ENCODE measurements at regions not wholly inside any gene's neighbourhood (a gene's known extent, or its start where the extent isn't known, plus 50 kb on each side); places are given as distances from the start of the nearest gene placed in this dataset.

DNA sequence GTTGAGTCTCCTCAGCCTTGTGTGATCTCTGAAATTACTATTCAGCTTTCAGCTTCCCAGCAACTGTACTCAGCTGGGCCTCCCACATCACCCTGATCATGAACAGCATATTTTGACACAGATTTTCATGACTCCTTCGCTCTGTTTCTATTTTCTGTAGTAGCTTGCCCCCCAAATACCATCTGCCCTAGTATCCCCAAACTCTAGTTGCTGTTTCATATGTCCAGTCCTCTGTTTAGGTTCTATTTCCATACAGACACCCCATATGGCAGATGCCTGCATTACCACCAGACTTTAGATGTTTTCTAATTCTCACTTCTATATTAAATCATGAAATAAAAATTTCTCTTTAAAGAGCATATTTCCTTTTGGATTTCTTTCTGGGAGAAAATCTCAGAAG is 217.2 kb upstream of the ARPP21 start:
- no peak overlapping the region for H3K27ac Mint-ChIP-seq
- no peaks in the 10 kb centered on the region for H3K27me3 ChIP-seq (ENCODE audit: control insufficient read depth in 2 of 2, insufficient read depth in 2 of 2, low read length in 2 of 2)
- no peaks in the 10 kb centered on the region for H3K9me3 ChIP-seq (ENCODE audit: control insufficient read depth in 2 of 3, low read length in 3 of 3)
- no peaks in the 10 kb centered on the region for H3K4me1 Mint-ChIP-seq
- H3K36me3 Mint-ChIP-seq, result no peaks in the 10 kb centered on the region
- POLR2A ChIA-PET, result no interaction called here
- CTCF ChIA-PET, result no interaction called here
- peaks cover 0 to 5% (median 0%) of the 10 kb centered on the region in 11 donors for H3K9me3 Mint-ChIP-seq
- H3K4me3 Mint-ChIP-seq, result no peak overlapping the region
- no peaks in the 10 kb centered on the region for H3K4me1 ChIP-seq (ENCODE audit: control insufficient read depth in 2 of 2, insufficient read depth in 2 of 2, low read length in 2 of 2)
- H3K27ac ChIP-seq (ENCODE audit: low read depth, low read length), result no peak overlapping the region
- ATAC-seq, result no peak
- H3K36me3 ChIP-seq (ENCODE audit: control insufficient read depth in 2 of 3, insufficient read depth in 3 of 3, low read length in 3 of 3), result no peaks in the 10 kb centered on the region
- DNase-seq, result no peak
- no peaks in the 10 kb centered on the region for H3K27me3 Mint-ChIP-seq
- H3K4me3 ChIP-seq (ENCODE audit: low read length), result no peak overlapping the region
- intact Hi-C loops (cut with micrococcal nuclease), result no loop called here

DNA sequence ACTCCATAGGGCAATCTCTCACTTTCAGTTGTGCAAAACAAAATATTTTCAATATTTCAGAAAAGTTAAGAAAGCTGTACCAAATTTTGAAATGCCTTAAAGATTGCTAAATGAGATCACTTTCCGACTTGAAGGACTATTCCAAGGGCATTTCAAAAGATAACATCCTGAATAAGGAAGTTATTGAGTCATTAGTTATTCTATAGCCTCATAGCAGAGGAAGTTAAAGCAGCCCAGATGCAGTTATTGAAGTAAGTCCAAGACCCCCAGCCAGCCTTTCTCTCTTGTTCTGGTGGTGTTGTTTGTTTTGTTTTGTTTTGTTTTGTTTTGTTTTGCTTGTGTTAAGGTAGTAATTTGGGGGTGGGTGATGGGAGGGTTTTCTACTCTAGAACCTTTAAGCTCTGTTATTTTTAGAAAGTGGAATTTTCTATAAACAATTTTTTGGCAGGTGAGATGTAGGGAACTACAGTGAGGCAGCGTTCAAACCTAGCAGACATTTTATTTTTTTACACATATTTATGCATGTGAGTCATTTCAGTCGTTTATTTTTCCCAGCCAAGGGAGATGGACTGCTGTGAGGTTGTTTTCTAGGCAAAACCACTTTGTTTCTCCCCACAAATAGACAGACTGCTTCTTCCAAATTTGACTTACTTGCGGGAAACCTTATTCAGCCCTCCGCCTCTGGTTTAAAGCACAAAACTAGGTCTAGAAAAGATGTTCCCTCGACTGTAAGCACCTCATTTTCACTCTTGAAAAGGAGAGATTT is 216.3 kb upstream of the ARPP21 start:
- H3K27me3 Mint-ChIP-seq, result no peaks in the 10 kb centered on the region
- H3K4me1 Mint-ChIP-seq, result no peaks in the 10 kb centered on the region
- no peak overlapping the region for H3K4me3 Mint-ChIP-seq
- H3K9me3 Mint-ChIP-seq, result peaks cover 0 to 5% (median 0%) of the 10 kb centered on the region in 11 donors
- H3K4me1 ChIP-seq (ENCODE audit: control insufficient read depth in 2 of 2, insufficient read depth in 2 of 2, low read length in 2 of 2), result no peaks in the 10 kb centered on the region
- no peak overlapping the region for H3K4me3 ChIP-seq (ENCODE audit: low read length)
- no peaks in the 10 kb centered on the region for H3K36me3 ChIP-seq (ENCODE audit: control insufficient read depth in 2 of 3, insufficient read depth in 3 of 3, low read length in 3 of 3)
- POLR2A ChIA-PET, result no interaction called here
- H3K9me3 ChIP-seq (ENCODE audit: control insufficient read depth in 2 of 3, low read length in 3 of 3), result no peaks in the 10 kb centered on the region
- H3K27ac ChIP-seq (ENCODE audit: low read depth, low read length), result no peak overlapping the region
- DNase-seq (no peak), ATAC-seq (no peak)
- H3K27me3 ChIP-seq (ENCODE audit: control insufficient read depth in 2 of 2, insufficient read depth in 2 of 2, low read length in 2 of 2), result no peaks in the 10 kb centered on the region
- intact Hi-C loops (cut with micrococcal nuclease), result no loop called here
- CTCF ChIA-PET, result no interaction called here
- no peak overlapping the region for H3K27ac Mint-ChIP-seq
- no peaks in the 10 kb centered on the region for H3K36me3 Mint-ChIP-seq

DNA sequence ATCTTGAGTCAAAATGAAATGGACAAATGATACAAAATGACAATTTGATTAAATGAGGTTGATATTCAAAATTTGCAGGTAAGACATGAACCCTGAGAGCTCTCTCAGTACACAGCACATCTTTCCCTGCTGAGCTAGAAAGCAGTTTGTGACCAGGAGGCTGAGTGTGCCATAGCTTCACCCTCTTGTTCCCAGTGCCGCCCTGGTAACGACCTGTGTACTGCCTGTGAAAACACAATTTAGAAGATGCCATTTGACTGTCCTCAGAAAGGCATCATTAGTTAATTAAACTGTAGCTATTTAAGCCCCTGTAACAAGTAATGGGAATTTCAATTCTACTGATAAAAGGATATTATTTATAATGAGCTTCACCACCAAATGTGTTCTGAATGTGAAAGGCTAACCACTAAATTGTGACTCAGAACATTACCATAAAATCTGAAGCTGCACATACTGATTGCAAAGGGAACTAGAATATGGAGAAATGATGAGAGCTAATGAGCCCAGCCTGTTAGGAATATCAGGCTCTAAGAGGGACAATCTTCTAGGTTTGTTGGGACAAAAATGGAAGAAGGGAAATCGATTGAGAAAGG is 212.9 kb upstream of the ARPP21 start:
- Histone ChIP-seq H3K9me3 (ENCODE audit: control insufficient read depth in 2 of 3, low read length in 3 of 3) (no peaks in the 10 kb centered on the region), H3K36me3 (ENCODE audit: control insufficient read depth in 2 of 3, insufficient read depth in 3 of 3, low read length in 3 of 3) (no peaks in the 10 kb centered on the region), H3K4me1 (ENCODE audit: control insufficient read depth in 2 of 2, insufficient read depth in 2 of 2, low read length in 2 of 2) (no peaks in the 10 kb centered on the region), H3K27ac (ENCODE audit: low read depth, low read length) (no peak overlapping the region), H3K27me3 (ENCODE audit: control insufficient read depth in 2 of 2, insufficient read depth in 2 of 2, low read length in 2 of 2) (no peaks in the 10 kb centered on the region), H3K4me3 (ENCODE audit: low read length) (no peak overlapping the region)
- no peaks in the 10 kb centered on the region for H3K4me1 Mint-ChIP-seq
- POLR2A ChIA-PET, result no interaction called here
- CTCF ChIA-PET, result no interaction called here
- H3K36me3 Mint-ChIP-seq, result no peaks in the 10 kb centered on the region
- no peaks in the 10 kb centered on the region for H3K27me3 Mint-ChIP-seq
- no peak overlapping the region for H3K4me3 Mint-ChIP-seq
- peaks cover 0 to 5% (median 0%) of the 10 kb centered on the region in 11 donors for H3K9me3 Mint-ChIP-seq
- no peak for ATAC-seq
- H3K27ac Mint-ChIP-seq, result no peak overlapping the region
- DNase-seq, result no peak
- intact Hi-C loops (cut with micrococcal nuclease), result no loop called here

DNA sequence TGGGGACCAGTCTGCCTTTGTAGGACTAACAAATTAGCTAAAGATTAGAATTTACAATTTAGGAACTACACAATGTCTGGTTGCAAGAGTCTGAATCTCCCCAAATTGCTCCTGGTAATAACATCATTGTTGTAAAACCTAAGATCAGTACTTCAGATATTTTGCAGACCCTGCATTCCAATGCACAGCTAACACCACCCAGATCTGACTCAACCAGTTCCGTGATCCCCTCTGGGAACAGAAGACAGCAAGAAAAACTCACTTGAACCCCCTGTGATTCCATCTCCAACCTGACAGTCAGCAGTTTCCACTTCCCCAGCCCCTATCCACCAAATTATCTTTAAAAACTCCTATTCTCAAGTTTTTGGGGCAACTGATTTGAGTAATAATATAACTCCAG is 201.9 kb upstream of the ARPP21 start:
- CTCF ChIA-PET, result no interaction called here
- H3K27me3 ChIP-seq (ENCODE audit: control insufficient read depth in 2 of 2, insufficient read depth in 2 of 2, low read length in 2 of 2), result no peaks in the 10 kb centered on the region
- Mint-ChIP-seq H3K4me1 (no peaks in the 10 kb centered on the region), H3K9me3 (peaks cover 0 to 4% (median 0%) of the 10 kb centered on the region in 11 donors), H3K27me3 (no peaks in the 10 kb centered on the region), H3K4me3 (no peak overlapping the region), H3K27ac (no peak overlapping the region), H3K36me3 (no peaks in the 10 kb centered on the region)
- intact Hi-C loops (cut with micrococcal nuclease), result no loop called here
- H3K4me3 ChIP-seq (ENCODE audit: low read length), result no peak overlapping the region
- ATAC-seq (no peak), DNase-seq (no peak)
- POLR2A ChIA-PET, result no interaction called here
- no peaks in the 10 kb centered on the region for H3K9me3 ChIP-seq (ENCODE audit: control insufficient read depth in 2 of 3, low read length in 3 of 3)
- no peak overlapping the region for H3K27ac ChIP-seq (ENCODE audit: low read depth, low read length)
- H3K36me3 ChIP-seq (ENCODE audit: control insufficient read depth in 2 of 3, insufficient read depth in 3 of 3, low read length in 3 of 3), result no peaks in the 10 kb centered on the region
- no peaks in the 10 kb centered on the region for H3K4me1 ChIP-seq (ENCODE audit: control insufficient read depth in 2 of 2, insufficient read depth in 2 of 2, low read length in 2 of 2)

DNA sequence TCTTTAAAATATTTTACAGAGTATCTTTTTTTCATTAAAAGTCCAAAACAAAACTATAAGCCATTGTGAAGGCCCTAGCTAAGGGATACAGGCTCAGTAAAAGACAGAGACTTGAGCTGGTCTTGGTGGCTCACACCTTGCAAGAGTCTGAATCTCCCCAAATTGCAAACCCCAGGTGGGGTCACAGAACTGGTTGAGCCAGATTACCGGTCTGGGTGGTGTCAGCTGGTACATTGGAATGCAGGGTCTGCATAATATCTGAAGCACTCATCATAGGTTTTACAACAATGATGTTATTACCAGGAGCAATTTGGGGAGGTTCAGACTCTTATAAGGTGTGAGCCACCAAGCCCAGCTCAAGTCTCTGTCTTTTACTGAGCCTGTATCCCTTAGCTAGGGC is 201.2 kb upstream of the ARPP21 start:
- Mint-ChIP-seq H3K36me3 (no peaks in the 10 kb centered on the region), H3K27ac (no peak overlapping the region), H3K4me3 (no peak overlapping the region), H3K27me3 (no peaks in the 10 kb centered on the region), H3K4me1 (no peaks in the 10 kb centered on the region), H3K9me3 (peaks cover 0 to 4% (median 0%) of the 10 kb centered on the region in 11 donors)
- CTCF ChIA-PET, result no interaction called here
- Histone ChIP-seq H3K36me3 (ENCODE audit: control insufficient read depth in 2 of 3, insufficient read depth in 3 of 3, low read length in 3 of 3) (no peaks in the 10 kb centered on the region), H3K27ac (ENCODE audit: low read depth, low read length) (no peak overlapping the region), H3K4me3 (ENCODE audit: low read length) (no peak overlapping the region), H3K4me1 (ENCODE audit: control insufficient read depth in 2 of 2, insufficient read depth in 2 of 2, low read length in 2 of 2) (no peaks in the 10 kb centered on the region), H3K9me3 (ENCODE audit: control insufficient read depth in 2 of 3, low read length in 3 of 3) (no peaks in the 10 kb centered on the region), H3K27me3 (ENCODE audit: control insufficient read depth in 2 of 2, insufficient read depth in 2 of 2, low read length in 2 of 2) (no peaks in the 10 kb centered on the region)
- ATAC-seq (no peak), DNase-seq (no peak)
- intact Hi-C loops (cut with micrococcal nuclease), result no loop called here
- POLR2A ChIA-PET, result no interaction called here

DNA sequence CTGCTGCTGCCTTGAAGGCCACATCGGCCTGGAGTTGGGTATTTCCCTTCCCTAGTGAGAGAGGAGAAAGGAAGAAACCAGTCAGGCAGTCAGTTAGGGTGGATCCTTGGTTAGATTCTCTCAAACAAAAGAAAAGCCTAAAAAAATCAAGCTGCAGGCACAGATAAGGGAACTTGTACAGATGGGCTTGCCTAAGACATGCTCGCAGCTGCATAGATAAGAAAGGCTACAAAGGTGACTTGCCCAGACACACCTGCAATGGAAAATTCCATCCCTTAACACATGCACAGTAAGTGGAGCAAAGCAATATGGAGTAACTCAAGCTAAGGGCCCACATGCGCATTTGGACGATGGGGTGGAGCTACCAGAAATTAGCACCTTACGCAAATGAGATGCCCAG is 199.7 kb upstream of the ARPP21 start:
- no peak overlapping the region for H3K4me3 ChIP-seq (ENCODE audit: low read length)
- no peaks in the 10 kb centered on the region for H3K4me1 ChIP-seq (ENCODE audit: control insufficient read depth in 2 of 2, insufficient read depth in 2 of 2, low read length in 2 of 2)
- POLR2A ChIA-PET, result no interaction called here
- H3K27me3 ChIP-seq (ENCODE audit: control insufficient read depth in 2 of 2, insufficient read depth in 2 of 2, low read length in 2 of 2), result no peaks in the 10 kb centered on the region
- Mint-ChIP-seq H3K36me3 (no peaks in the 10 kb centered on the region), H3K27ac (no peak overlapping the region), H3K27me3 (no peaks in the 10 kb centered on the region), H3K9me3 (peaks cover 0 to 5% (median 0%) of the 10 kb centered on the region in 11 donors), H3K4me3 (no peak overlapping the region), H3K4me1 (no peaks in the 10 kb centered on the region)
- H3K36me3 ChIP-seq (ENCODE audit: control insufficient read depth in 2 of 3, insufficient read depth in 3 of 3, low read length in 3 of 3), result no peaks in the 10 kb centered on the region
- no peaks in the 10 kb centered on the region for H3K9me3 ChIP-seq (ENCODE audit: control insufficient read depth in 2 of 3, low read length in 3 of 3)
- no peak for ATAC-seq
- H3K27ac ChIP-seq (ENCODE audit: low read depth, low read length), result no peak overlapping the region
- no peak for DNase-seq
- CTCF ChIA-PET, result no interaction called here
- intact Hi-C loops (cut with micrococcal nuclease), result no loop called here

DNA sequence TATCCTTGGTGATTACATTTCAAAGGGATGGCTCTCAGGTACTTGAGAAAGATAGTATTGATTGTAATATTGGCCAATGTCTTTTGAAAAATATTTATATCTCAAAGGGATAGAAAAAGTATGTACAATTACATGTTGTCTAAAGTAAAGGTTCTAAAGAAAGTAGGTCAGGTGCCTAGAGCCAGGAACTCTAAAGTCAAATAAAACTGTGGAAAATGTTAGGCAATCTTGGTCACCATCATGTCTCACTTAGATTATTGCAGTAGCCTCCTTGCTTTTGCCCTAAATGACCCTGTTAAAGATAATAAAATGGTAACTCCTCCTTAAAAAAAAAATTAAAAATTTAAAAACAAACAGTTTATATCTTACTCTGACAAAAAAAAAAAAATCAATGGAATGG is 198.5 kb upstream of the ARPP21 start:
- ChIA-PET CTCF (no interaction called here), POLR2A (no interaction called here)
- ATAC-seq (no peak), DNase-seq (no peak)
- Histone ChIP-seq H3K4me3 (ENCODE audit: low read length) (no peak overlapping the region), H3K27ac (ENCODE audit: low read depth, low read length) (no peak overlapping the region), H3K36me3 (ENCODE audit: control insufficient read depth in 2 of 3, insufficient read depth in 3 of 3, low read length in 3 of 3) (no peaks in the 10 kb centered on the region), H3K27me3 (ENCODE audit: control insufficient read depth in 2 of 2, insufficient read depth in 2 of 2, low read length in 2 of 2) (no peaks in the 10 kb centered on the region), H3K9me3 (ENCODE audit: control insufficient read depth in 2 of 3, low read length in 3 of 3) (no peaks in the 10 kb centered on the region), H3K4me1 (ENCODE audit: control insufficient read depth in 2 of 2, insufficient read depth in 2 of 2, low read length in 2 of 2) (no peaks in the 10 kb centered on the region)
- intact Hi-C loops (cut with micrococcal nuclease), result no loop called here
- Mint-ChIP-seq H3K36me3 (no peaks in the 10 kb centered on the region), H3K27ac (no peak overlapping the region), H3K4me1 (no peaks in the 10 kb centered on the region), H3K4me3 (no peak overlapping the region), H3K9me3 (peaks cover 0 to 5% (median 0%) of the 10 kb centered on the region in 11 donors), H3K27me3 (no peaks in the 10 kb centered on the region)

All from naive thymus-derived CD4-positive, alpha-beta T cell (primary cell).